SKM-1 (cell line): ENCODE measurements at regions not wholly inside any gene's neighbourhood (a gene's known extent, or its start where the extent isn't known, plus 50 kb on each side); places are given as distances from the start of the nearest gene placed in this dataset.

Experiments used
- DNase-seq: peaks from one replicate; lab custom pipeline; 2025; ENCODE audit not compliant: unreplicated experiment; lab: John Stamatoyannopoulos, UW

GRCh38 chr15:35768949-35769348 lies 223.0 kb upstream of the DPH6 start:
- no peak for DNase-seq

GRCh38 chr15:35769656-35770055 lies 223.7 kb upstream of the DPH6 start:
- no peak for DNase-seq

- no peak for DNase-seq
Observed at GRCh38 chr15:35771746-35772442, 225.9 kb upstream of the DPH6 start.

GRCh38 chr15:35774653-35775052 lies 228.7 kb upstream of the DPH6 start:
- no peak for DNase-seq

- DNase-seq, result no peak
Observed at GRCh38 chr15:35775471-35775870, 229.5 kb upstream of the DPH6 start.

DNA sequence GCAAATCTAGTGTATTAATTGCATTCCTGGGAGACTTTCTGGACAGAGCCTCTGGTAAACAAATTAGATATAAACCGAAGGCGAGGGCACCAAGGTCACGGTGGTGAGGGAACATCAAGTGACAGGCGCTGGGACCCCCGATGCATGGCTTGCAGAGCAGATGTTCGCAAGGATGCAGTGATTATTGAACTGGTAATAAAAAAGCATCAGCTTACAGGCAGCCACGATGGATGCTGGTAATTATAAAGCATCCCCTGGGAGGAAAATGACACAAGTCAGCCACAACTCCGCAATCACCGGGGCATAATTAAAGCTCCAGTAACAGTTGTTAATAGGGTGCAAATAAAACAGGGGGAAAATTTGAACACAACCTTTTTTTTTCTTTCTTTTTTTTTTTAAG lies 231.1 kb upstream of the DPH6 start:
- no peak for DNase-seq

- no peak for DNase-seq
Observed at GRCh38 chr15:35783203-35783602, 237.2 kb upstream of the DPH6 start.

GRCh38 chr15:35784745-35785144 lies 238.8 kb upstream of the DPH6 start:
- no peak for DNase-seq

DNA sequence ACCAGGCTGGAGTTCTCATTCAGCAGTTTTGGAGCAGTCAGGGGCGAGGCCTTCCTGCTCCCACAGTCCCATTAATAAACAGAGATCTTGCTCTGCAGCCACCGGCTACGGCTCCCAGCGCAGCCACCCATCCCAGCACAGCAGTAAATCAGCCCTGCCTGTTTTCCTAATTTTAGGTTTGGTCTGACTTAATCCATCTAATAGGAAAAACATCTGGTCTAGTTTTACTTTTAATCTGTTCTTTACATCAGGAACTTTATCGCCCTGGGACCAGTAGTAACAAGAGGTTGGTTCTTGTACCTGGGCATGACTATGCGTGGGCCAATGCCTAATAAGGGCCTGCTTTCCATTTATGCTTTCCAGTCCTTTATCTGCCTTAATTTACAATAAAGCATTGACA lies 264.0 kb upstream of the DPH6 start:
- no peak for DNase-seq

GRCh38 chr15:35813573-35813972 lies 267.6 kb upstream of the DPH6 start:
- DNase-seq, result no peak

DNA sequence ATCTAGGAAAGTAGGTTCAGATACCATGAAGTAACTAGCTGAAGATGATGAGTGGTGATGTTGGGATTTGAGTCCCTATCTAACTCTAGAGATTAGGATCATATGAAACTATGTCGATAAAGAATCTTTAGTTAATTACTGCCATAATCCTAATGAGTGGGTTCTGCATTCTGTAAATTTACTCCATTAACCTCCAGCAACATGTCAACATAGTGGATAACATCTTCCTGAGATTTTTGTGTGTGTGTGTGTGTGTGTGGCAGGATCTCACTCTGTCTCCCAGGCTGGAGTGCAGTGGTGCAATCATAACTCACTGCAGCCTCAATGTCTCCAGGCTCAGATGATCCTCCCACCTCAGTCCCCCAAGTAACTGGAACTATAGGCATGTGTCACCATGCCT lies 272.9 kb upstream of the DPH6 start:
- DNase-seq, result no peak

GRCh38 chr15:35822153-35822552 lies 276.2 kb upstream of the DPH6 start:
- no peak for DNase-seq

DNA sequence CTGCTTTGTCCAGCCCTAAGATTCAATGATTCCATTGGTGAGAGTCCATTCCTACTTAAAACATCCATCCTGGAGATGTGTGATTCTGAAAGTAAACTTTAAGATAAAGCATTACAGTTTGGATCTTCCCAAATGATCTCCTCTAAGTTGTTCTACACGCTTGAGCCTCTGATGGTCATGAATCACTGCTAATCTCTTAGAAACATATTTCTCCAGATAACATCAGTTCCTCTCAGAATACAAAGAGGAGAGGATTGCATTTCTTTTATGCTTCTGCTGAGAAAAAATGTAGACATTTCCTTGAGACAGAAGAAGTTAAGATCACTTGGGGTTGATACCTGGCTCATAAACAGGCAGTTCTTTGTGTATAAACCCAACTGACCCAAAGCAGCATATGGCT lies 281.2 kb upstream of the DPH6 start:
- DNase-seq, result no peak

DNA sequence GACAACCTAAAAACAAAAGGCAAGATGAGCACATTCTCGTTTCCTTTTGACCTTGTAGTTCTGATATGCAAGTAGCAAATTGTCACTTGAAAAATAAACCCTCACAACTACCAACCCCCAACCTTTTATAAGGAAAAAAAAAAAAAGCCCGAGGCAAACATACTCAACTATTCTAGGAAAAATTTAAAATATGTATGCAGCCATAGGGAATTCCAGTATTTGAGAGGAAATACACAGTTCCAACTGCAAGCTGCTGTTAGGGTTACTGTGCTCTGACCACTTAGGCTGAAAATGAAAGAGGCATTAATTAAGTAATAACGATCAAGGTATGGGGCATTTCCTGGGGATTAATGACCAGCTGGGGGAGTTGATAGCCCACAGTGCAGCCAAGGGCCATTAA lies 281.9 kb upstream of the DPH6 start:
- DNase-seq, result no peak

DNA sequence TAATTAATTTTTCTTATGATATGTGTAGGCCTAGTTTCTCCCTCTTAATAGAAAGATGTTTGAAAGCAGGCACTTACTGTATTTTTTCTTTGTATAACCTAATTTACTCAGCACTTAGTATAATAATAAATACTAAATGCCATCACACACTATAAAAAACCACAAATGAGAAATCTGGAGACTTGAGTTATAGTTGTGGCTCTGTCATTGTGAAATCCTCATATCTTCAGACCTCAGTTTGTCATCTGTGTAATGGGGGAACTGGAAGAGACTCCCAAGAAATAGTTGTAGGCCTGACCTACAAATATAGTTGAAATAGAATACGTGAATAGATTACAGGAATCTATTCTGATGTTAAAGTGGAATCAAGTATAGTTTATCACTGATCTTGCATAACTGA lies 287.6 kb upstream of the DPH6 start:
- DNase-seq, result no peak

- no peak for DNase-seq
Observed at GRCh38 chr15:35834216-35834830, 288.4 kb upstream of the DPH6 start.

GRCh38 chr15:35834866-35835265 lies 288.9 kb upstream of the DPH6 start:
- DNase-seq, result no peak

GRCh38 chr15:35838424-35839111 lies 292.6 kb upstream of the DPH6 start:
- no peak for DNase-seq

DNA sequence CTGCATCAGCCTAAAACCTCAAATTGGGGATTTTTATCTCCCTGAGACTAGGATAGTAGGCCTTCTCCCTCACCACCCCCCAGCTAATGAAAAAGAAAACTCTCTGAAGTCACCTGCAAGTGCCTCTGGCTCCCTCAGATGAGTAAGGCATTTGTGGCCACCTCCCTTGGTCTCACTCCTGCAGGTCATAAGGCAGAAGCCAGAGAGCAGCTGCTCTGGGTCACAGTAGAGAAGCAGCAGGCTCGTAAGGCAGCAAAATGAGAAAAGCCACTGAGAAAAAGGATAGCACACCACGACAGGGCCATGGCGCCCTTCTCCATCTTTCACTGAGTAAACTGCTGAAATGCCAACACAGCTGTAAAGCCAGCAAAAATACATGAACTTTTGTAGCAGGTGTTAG lies 296.7 kb upstream of the DPH6 start:
- no peak for DNase-seq

DNA sequence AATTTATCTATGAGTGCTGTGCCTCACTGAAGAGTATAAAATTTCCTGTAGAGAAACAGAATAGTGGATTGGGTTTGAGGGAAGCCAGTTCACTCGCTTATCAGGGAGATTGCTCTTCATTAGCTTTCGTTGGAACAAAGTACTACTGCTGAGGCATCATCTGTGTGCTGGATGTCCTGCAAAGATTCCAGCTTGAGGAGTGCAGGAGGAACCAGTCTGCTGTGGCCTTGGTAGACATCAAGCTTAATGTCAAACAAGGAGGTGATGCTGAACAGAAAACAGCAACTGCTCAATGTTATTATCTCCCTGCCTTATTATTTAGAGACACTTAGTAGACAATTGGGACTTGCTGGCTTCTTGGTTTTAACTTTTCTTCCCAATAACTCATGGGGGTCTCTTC lies 297.5 kb upstream of the DPH6 start:
- DNase-seq, result no peak

DNA sequence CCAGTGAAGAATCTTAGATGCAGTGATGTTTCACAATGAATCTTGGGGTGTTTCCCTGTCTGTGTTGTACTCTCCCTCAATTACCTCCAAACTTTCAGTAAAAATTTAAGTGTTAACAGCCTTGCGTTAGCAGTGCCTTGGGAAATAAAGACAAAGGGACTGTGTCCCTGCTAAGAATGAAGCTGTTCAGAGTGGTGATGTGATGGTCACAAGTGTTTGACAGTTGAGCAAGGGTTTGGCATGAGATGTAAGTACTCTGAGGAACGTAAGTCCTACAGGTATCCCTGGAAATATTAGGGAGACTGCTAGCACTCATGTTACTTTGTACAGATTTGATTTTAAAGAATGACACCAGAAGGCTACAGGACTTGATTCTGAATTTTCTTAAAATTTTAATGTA lies 304.3 kb upstream of the DPH6 start:
- no peak for DNase-seq

DNA sequence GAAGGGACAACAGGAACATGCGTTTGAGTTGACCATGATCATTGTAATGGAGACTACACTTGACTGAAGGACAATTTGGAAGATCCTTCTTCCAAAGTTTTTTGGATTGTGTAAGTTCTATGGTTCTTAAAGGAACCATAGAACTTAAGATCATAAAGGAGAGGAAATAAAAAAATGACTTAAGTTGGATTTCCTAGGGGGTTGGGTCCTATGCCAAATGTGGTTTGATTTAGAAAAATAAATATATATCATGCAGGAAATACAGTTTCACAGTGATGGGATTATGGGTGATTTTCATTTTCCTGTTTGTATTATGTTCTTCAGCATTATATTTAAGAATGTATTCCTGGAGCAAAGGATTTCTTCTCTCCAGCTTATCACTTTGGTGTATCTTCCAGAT lies 305.5 kb upstream of the DPH6 start:
- DNase-seq, result no peak
